Fibroblast of gingiva (primary cell): ENCODE measurements at regions not wholly inside any gene's neighbourhood (a gene's known extent, or its start where the extent isn't known, plus 50 kb on each side); places are given as distances from the start of the nearest gene placed in this dataset.

Experiments
- DNase-seq: peaks from one replicate; pipeline ENCODE4 v3.0.0-alpha.2; 2011; ENCODE audit warnings: low read depth

- DNase-seq, result no peak
Measured at GRCh38 chr1:188050250-188050649, 1221.5 kb downstream of the PLA2G4A start.

GRCh38 chr1:188056011-188056410 is 1227.3 kb downstream of the PLA2G4A start:
- DNase-seq, result no peak

GRCh38 chr1:188058801-188059200 is 1230.1 kb downstream of the PLA2G4A start:
- no peak for DNase-seq

- no peak for DNase-seq
Measured at GRCh38 chr1:188061881-188062280, 1233.1 kb downstream of the PLA2G4A start.

- no peak for DNase-seq
Measured at GRCh38 chr1:188062456-188062855, 1233.7 kb downstream of the PLA2G4A start.

GRCh38 chr1:188065917-188066316 is 1237.2 kb downstream of the PLA2G4A start:
- no peak for DNase-seq

GRCh38 chr1:188070848-188071247 is 1242.1 kb downstream of the PLA2G4A start:
- DNase-seq, result no peak

- no peak for DNase-seq
Measured at GRCh38 chr1:188089015-188089414, 1260.3 kb downstream of the PLA2G4A start.

GRCh38 chr1:188089461-188089860 is 1260.7 kb downstream of the PLA2G4A start:
- DNase-seq, result no peak

- no peak for DNase-seq
Measured at GRCh38 chr1:188096521-188096920, 1267.8 kb downstream of the PLA2G4A start.

GRCh38 chr1:188117436-188117835 is 1288.7 kb downstream of the PLA2G4A start:
- DNase-seq, result no peak

GRCh38 chr1:188122646-188123045 is 1293.9 kb downstream of the PLA2G4A start:
- DNase-seq, result no peak

- no peak for DNase-seq
Measured at GRCh38 chr1:188127507-188127906, 1298.8 kb downstream of the PLA2G4A start.

- DNase-seq, result no peak
Measured at GRCh38 chr1:188128761-188129160, 1300.0 kb downstream of the PLA2G4A start.

GRCh38 chr1:188129856-188130838 is 1301.4 kb downstream of the PLA2G4A start:
- DNase-seq, result no peak

GRCh38 chr1:188137221-188137620 is 1308.5 kb downstream of the PLA2G4A start:
- DNase-seq, result no peak

- no peak for DNase-seq
Measured at GRCh38 chr1:188140958-188141357, 1312.2 kb downstream of the PLA2G4A start.

- DNase-seq, result no peak
Measured at GRCh38 chr1:188154196-188154595, 1325.4 kb downstream of the PLA2G4A start.

GRCh38 chr1:188154761-188155160 is 1326.0 kb downstream of the PLA2G4A start:
- no peak for DNase-seq

- no peak for DNase-seq
Measured at GRCh38 chr1:188155261-188155660, 1326.5 kb downstream of the PLA2G4A start.

GRCh38 chr1:188164459-188164858 is 1335.7 kb downstream of the PLA2G4A start:
- DNase-seq, result no peak

GRCh38 chr1:188166654-188167053 is 1337.9 kb downstream of the PLA2G4A start:
- no peak for DNase-seq

- DNase-seq, result no peak
Measured at GRCh38 chr1:188169971-188170370, 1341.2 kb downstream of the PLA2G4A start.

GRCh38 chr1:188170411-188170810 is 1341.7 kb downstream of the PLA2G4A start:
- no peak for DNase-seq
